ENCODE measurements at regions not wholly inside any gene's neighbourhood (a gene's known extent, or its start where the extent isn't known, plus 50 kb on each side); places are given as distances from the start of the nearest gene placed in this dataset.

DNA sequence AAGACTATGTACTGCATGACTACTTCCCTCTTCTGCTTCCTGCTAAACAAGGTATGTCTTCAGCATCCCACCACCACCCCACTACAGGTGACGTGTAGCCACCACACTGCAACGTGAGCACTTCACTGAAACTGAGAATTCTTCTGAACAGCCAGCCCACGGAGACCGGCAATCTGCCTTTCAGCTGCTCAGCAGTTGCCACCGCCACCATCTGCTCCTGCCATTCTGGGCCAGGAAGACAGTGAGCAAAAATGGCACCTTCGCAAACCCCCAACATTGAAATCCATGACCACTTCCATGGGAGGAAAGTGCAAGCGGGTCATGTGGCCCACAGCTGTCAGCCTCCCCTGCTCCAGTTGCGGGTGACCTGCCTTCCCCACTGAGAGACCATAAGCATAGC lies 443.4 kb upstream of the ST8SIA4 start:
- Histone ChIP-seq H3F3A (ENCODE audit: insufficient read depth, low read length, poor library complexity, severe bottlenecking) (no peaks in the 10 kb centered on the region), H3K79me2 (replicated peaks; ENCODE audit: insufficient read depth, low read length) (no peaks in the 10 kb centered on the region), H3K36me3 (ENCODE audit: insufficient read depth, low read length) (no peaks in the 10 kb centered on the region), H3K9me2 (ENCODE audit: insufficient read depth, low read length) (no peaks in the 10 kb centered on the region), H3K9me3 (ENCODE audit: low read length) (no peaks in the 10 kb centered on the region), H3K27ac (ENCODE audit: low read length) (no peak overlapping the region), H2AFZ (ENCODE audit: low read depth, low read length) (no peak overlapping the region), H3K4me3 (ENCODE audit: low read length) (no peak overlapping the region), H3K27me3 (ENCODE audit: insufficient read depth, low read depth, low read length) (no peaks in the 10 kb centered on the region), H4K20me1 (ENCODE audit: insufficient read depth) (no peaks in the 10 kb centered on the region), H3K4me2 (ENCODE audit: low read length) (no peak overlapping the region), H3K9ac (ENCODE audit: low read length) (no peak overlapping the region)
- TF ChIP-seq EZH2 (IDR thresholded peaks at IDR 0.05; ENCODE audit: borderline replicate concordance, insufficient read depth, low read length, poor library complexity, severe bottlenecking), result no peak
- TF ChIP-seq RAD21 (conservative IDR thresholded peaks at IDR 0.05), result no peak
- TF ChIP-seq SMC3 (conservative IDR thresholded peaks at IDR 0.05; ENCODE audit: poor library complexity), result no peak
- no peak for TF ChIP-seq TAF1 (IDR thresholded peaks at IDR 0.05; ENCODE audit: low read depth)
- TF ChIP-seq EP300 (conservative IDR thresholded peaks at IDR 0.05; ENCODE audit: poor library complexity, severe bottlenecking), result no peak
- no peak for TF ChIP-seq POLR2AphosphoS5 (IDR thresholded peaks at IDR 0.05)
- TF ChIP-seq MXI1 (conservative IDR thresholded peaks at IDR 0.05; ENCODE audit: poor library complexity, severe bottlenecking), result no peak
- TF ChIP-seq, protein P1, sequence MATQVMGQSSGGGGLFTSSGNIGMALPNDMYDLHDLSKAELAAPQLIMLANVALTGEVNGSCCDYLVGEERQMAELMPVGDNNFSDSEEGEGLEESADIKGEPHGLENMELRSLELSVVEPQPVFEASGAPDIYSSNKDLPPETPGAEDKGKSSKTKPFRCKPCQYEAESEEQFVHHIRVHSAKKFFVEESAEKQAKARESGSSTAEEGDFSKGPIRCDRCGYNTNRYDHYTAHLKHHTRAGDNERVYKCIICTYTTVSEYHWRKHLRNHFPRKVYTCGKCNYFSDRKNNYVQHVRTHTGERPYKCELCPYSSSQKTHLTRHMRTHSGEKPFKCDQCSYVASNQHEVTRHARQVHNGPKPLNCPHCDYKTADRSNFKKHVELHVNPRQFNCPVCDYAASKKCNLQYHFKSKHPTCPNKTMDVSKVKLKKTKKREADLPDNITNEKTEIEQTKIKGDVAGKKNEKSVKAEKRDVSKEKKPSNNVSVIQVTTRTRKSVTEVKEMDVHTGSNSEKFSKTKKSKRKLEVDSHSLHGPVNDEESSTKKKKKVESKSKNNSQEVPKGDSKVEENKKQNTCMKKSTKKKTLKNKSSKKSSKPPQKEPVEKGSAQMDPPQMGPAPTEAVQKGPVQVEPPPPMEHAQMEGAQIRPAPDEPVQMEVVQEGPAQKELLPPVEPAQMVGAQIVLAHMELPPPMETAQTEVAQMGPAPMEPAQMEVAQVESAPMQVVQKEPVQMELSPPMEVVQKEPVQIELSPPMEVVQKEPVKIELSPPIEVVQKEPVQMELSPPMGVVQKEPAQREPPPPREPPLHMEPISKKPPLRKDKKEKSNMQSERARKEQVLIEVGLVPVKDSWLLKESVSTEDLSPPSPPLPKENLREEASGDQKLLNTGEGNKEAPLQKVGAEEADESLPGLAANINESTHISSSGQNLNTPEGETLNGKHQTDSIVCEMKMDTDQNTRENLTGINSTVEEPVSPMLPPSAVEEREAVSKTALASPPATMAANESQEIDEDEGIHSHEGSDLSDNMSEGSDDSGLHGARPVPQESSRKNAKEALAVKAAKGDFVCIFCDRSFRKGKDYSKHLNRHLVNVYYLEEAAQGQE (IDR thresholded peaks at IDR 0.05; ENCODE audit: borderline replicate concordance), result no peak
- TF ChIP-seq, protein P2, sequence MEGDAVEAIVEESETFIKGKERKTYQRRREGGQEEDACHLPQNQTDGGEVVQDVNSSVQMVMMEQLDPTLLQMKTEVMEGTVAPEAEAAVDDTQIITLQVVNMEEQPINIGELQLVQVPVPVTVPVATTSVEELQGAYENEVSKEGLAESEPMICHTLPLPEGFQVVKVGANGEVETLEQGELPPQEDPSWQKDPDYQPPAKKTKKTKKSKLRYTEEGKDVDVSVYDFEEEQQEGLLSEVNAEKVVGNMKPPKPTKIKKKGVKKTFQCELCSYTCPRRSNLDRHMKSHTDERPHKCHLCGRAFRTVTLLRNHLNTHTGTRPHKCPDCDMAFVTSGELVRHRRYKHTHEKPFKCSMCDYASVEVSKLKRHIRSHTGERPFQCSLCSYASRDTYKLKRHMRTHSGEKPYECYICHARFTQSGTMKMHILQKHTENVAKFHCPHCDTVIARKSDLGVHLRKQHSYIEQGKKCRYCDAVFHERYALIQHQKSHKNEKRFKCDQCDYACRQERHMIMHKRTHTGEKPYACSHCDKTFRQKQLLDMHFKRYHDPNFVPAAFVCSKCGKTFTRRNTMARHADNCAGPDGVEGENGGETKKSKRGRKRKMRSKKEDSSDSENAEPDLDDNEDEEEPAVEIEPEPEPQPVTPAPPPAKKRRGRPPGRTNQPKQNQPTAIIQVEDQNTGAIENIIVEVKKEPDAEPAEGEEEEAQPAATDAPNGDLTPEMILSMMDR (IDR thresholded peaks at IDR 0.05; ENCODE audit: poor library complexity, severe bottlenecking), result no peak

DNA sequence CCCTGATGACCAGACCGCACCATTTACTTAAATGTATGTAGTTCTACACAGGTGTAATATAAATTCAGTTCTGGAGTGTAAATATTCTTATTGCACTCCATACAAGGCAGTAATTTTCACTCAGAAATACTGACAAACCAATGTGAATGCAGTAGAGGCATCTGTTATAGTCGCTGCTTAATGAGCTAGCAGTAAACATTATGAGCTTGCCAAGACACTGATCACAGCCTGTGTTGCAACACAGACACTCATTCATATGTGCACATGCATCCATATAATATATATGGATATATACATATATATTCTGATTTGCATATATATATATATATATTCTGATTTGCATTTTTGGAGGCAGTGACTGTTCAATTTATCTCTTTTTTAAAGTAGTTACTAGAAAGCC lies 435.1 kb upstream of the ST8SIA4 start:
- Histone ChIP-seq H3K9me3 (ENCODE audit: low read length) (no peaks in the 10 kb centered on the region), H3F3A (ENCODE audit: insufficient read depth, low read length, poor library complexity, severe bottlenecking) (no peaks in the 10 kb centered on the region), H3K4me2 (ENCODE audit: low read length) (no peak overlapping the region), H3K27me3 (ENCODE audit: insufficient read depth, low read depth, low read length) (no peaks in the 10 kb centered on the region), H4K20me1 (ENCODE audit: insufficient read depth) (no peaks in the 10 kb centered on the region), H3K4me3 (ENCODE audit: low read length) (no peak overlapping the region), H3K79me2 (replicated peaks; ENCODE audit: insufficient read depth, low read length) (no peaks in the 10 kb centered on the region), H3K9me2 (ENCODE audit: insufficient read depth, low read length) (no peaks in the 10 kb centered on the region), H3K36me3 (ENCODE audit: insufficient read depth, low read length) (no peaks in the 10 kb centered on the region), H2AFZ (ENCODE audit: low read depth, low read length) (no peak overlapping the region), H3K9ac (ENCODE audit: low read length) (no peak overlapping the region), H3K27ac (ENCODE audit: low read length) (no peak overlapping the region)
- TF ChIP-seq TAF1 (IDR thresholded peaks at IDR 0.05; ENCODE audit: low read depth) (no peak), EZH2 (IDR thresholded peaks at IDR 0.05; ENCODE audit: borderline replicate concordance, insufficient read depth, low read length, poor library complexity, severe bottlenecking) (no peak), RAD21 (conservative IDR thresholded peaks at IDR 0.05) (no peak), SMC3 (conservative IDR thresholded peaks at IDR 0.05; ENCODE audit: poor library complexity) (no peak), POLR2AphosphoS5 (IDR thresholded peaks at IDR 0.05) (no peak), EP300 (conservative IDR thresholded peaks at IDR 0.05; ENCODE audit: poor library complexity, severe bottlenecking) (no peak), MXI1 (conservative IDR thresholded peaks at IDR 0.05; ENCODE audit: poor library complexity, severe bottlenecking) (no peak)
- TF ChIP-seq, protein P2 (IDR thresholded peaks at IDR 0.05; ENCODE audit: poor library complexity, severe bottlenecking), result no peak
- TF ChIP-seq, protein P1 (IDR thresholded peaks at IDR 0.05; ENCODE audit: borderline replicate concordance), result no peak
